Activated CD4-positive, alpha-beta T cell treated with anti-CD3 and anti-CD28 coated beads for 36 hours (primary cell): ENCODE measurements at regions not wholly inside any gene's neighbourhood (a gene's known extent, or its start where the extent isn't known, plus 50 kb on each side); places are given as distances from the start of the nearest gene placed in this dataset.
"Not testable (repeated sequence)": the region's sequence is repeated elsewhere in the genome, so short reads cannot be mapped to it uniquely, and the experiment has no call there.

Experiments
- ATAC-seq: fragments of 200-7000 bp; cut with Tn5 transposase; one replicate; pipeline ENCODE4 v1.10.0; 2021; ENCODE audit warnings: mild to moderate bottlenecking, moderate library complexity
- CTCF ChIA-PET: fragments of 350-600 bp; sonication (Branson Sonifier 250); formaldehyde crosslinking; loops from one replicate; lab custom pipeline; 2021; ENCODE audit warnings: antibody characterized with exemption; lab: Charles Lee
- POLR2A ChIA-PET: fragments of 350-600 bp; sonication (Branson Sonifier 250); formaldehyde crosslinking; loops from one replicate; lab custom pipeline; 2021; ENCODE audit warnings: antibody characterized with exemption, inconsistent platforms; lab: Charles Lee
- DNase-seq: peaks from one replicate; pipeline ENCODE4 v3.0.0-alpha.2; 2020
- H3K27ac Mint-ChIP-seq: one replicate; pipeline ENCODE4 v1.8.0; 2021; ENCODE audit warnings: mixed read lengths
- H3K27me3 Mint-ChIP-seq: one replicate; pipeline ENCODE4 v1.8.0; 2021; ENCODE audit warnings: mixed read lengths
- H3K36me3 Mint-ChIP-seq: one replicate; pipeline ENCODE4 v1.8.0; 2021; ENCODE audit warnings: low read depth, mixed read lengths
- H3K4me1 Mint-ChIP-seq: one replicate; pipeline ENCODE4 v1.8.0; 2021; ENCODE audit warnings: mixed read lengths
- H3K4me3 Mint-ChIP-seq: one replicate; pipeline ENCODE4 v1.8.0; 2021; ENCODE audit warnings: mild to moderate bottlenecking, moderate library complexity, mixed read lengths
- H3K9me3 Mint-ChIP-seq: one replicate; pipeline ENCODE4 v1.8.0; 2021; ENCODE audit warnings: low read depth, mixed read lengths
- intact Hi-C, 2 experiments: fragments of 100-400 bp; cut with DNase I in 1 of 2; cut with micrococcal nuclease in 1 of 2; formaldehyde crosslinking; loops; one replicate each; pipeline versions ENCODE4 v1.14.2 to v1.15.1; 2022 to 2024; cut with DNase I, micrococcal nuclease

GRCh38 chr14:106663805-106664410 lies 1137.5 kb downstream of the TMEM121 start:
- peaks cover 23% of the 10 kb centered on the region for H3K4me1 Mint-ChIP-seq
- not testable (repeated sequence) for H3K9me3 Mint-ChIP-seq, H3K27me3 Mint-ChIP-seq, H3K4me3 Mint-ChIP-seq, H3K36me3 Mint-ChIP-seq
- DNase-seq: peak; percentile 87
- ATAC-seq: peak; percentile 77
- peak overlapping the region; percentile 66 for H3K27ac Mint-ChIP-seq
- ChIA-PET CTCF (interaction anchor here (0.6 to 7.3 kb wide), 24 partner anchors 11 to 247 kb away, joined by 3 to 106 read pairs (median 4); no protein-coding TSS in a partner anchor), POLR2A (interaction anchor here (0.6 kb wide), 1 partner anchor 16 kb away, joined by 3 read pairs; no protein-coding TSS in a partner anchor)
- intact Hi-C loops: loop anchor here in 1 of 2 experiments (1.0 to 5.0 kb wide), 2 partner anchors 27 to 247 kb away; no protein-coding TSS in a partner anchor

GRCh38 chr14:106665814-106666213 lies 1139.4 kb downstream of the TMEM121 start:
- H3K27me3 Mint-ChIP-seq: peaks cover 4% of the 10 kb centered on the region
- peak; percentile 75 for DNase-seq
- no peak for ATAC-seq

GRCh38 chr14:106666341-106666740 lies 1140.0 kb downstream of the TMEM121 start:
- Mint-ChIP-seq H3K4me1 (peaks cover 23% of the 10 kb centered on the region), H3K36me3 (no peaks in the 10 kb centered on the region), H3K27ac (no peak overlapping the region), H3K9me3 (peaks cover 2% of the 10 kb centered on the region), H3K4me3 (no peak overlapping the region), H3K27me3 (peaks cover 6% of the 10 kb centered on the region)
- ATAC-seq (no peak), DNase-seq (no peak)
- CTCF ChIA-PET: interaction anchor here (0.8 to 7.3 kb wide), 5 partner anchors 10 to 248 kb away, joined by 3 to 106 read pairs (median 6); no protein-coding TSS in a partner anchor
- intact Hi-C loops: no loop called here
- POLR2A ChIA-PET: no interaction called here

More at GRCh38 chr14:106665814-106666213, 1139.4 kb downstream of the TMEM121 start:
- intact Hi-C loops: no loop called here
- H3K9me3 Mint-ChIP-seq: peaks cover 2% of the 10 kb centered on the region
- H3K27ac Mint-ChIP-seq: no peak overlapping the region
- no peaks in the 10 kb centered on the region for H3K36me3 Mint-ChIP-seq
- POLR2A ChIA-PET: no interaction called here
- H3K4me1 Mint-ChIP-seq: peaks cover 23% of the 10 kb centered on the region
- CTCF ChIA-PET: interaction anchor here (0.8 to 7.3 kb wide), 8 partner anchors 9 to 165 kb away, joined by 3 to 106 read pairs (median 7); no protein-coding TSS in a partner anchor
- no peak overlapping the region for H3K4me3 Mint-ChIP-seq

- Mint-ChIP-seq H3K36me3 (no peaks in the 10 kb centered on the region), H3K4me3 (no peak overlapping the region), H3K27me3 (peaks cover 9% of the 10 kb centered on the region), H3K4me1 (peaks cover 12% of the 10 kb centered on the region), H3K27ac (no peak overlapping the region), H3K9me3 (no peaks in the 10 kb centered on the region)
- CTCF ChIA-PET: no interaction called here
- DNase-seq: no peak
- no peak for ATAC-seq
- POLR2A ChIA-PET: no interaction called here
- intact Hi-C loops: no loop called here
Observed at GRCh38 chr14:106670011-106670410, 1143.6 kb downstream of the TMEM121 start.

- CTCF ChIA-PET: interaction anchor here (1.0 to 10.7 kb wide), 7 partner anchors 9 to 148 kb away, joined by 3 to 106 read pairs (median 3); no protein-coding TSS in a partner anchor
- H3K36me3 Mint-ChIP-seq, POLR2A ChIA-PET, H3K9me3 Mint-ChIP-seq, H3K27ac Mint-ChIP-seq, H3K4me1 Mint-ChIP-seq, H3K27me3 Mint-ChIP-seq, intact Hi-C loops, ATAC-seq, DNase-seq, H3K4me3 Mint-ChIP-seq: not testable (repeated sequence)
Observed at GRCh38 chr14:106674093-106674492, 1147.7 kb downstream of the TMEM121 start.

- H3K4me3 Mint-ChIP-seq, intact Hi-C loops, H3K9me3 Mint-ChIP-seq, H3K4me1 Mint-ChIP-seq, H3K27ac Mint-ChIP-seq, H3K27me3 Mint-ChIP-seq, H3K36me3 Mint-ChIP-seq, ATAC-seq: not testable (repeated sequence)
- DNase-seq: peak; percentile 49
- ChIA-PET POLR2A (interaction anchor here (1.0 kb wide), 1 partner anchor 11 kb away, joined by 3 read pairs; no protein-coding TSS in a partner anchor), CTCF (interaction anchor here (1.0 to 10.7 kb wide), 11 partner anchors 10 to 254 kb away, joined by 3 to 106 read pairs (median 3); no protein-coding TSS in a partner anchor)
Observed at GRCh38 chr14:106674509-106675125, 1148.2 kb downstream of the TMEM121 start.

- not testable (repeated sequence) for DNase-seq, ATAC-seq, H3K9me3 Mint-ChIP-seq
Observed at GRCh38 chr14:106675716-106676115, 1149.3 kb downstream of the TMEM121 start.

GRCh38 chr14:106679776-106680175 lies 1153.4 kb downstream of the TMEM121 start:
- no peak for DNase-seq
- no peaks in the 10 kb centered on the region for H3K36me3 Mint-ChIP-seq
- POLR2A ChIA-PET: interaction anchor here (0.6 kb wide), 1 partner anchor 16 kb away, joined by 3 read pairs; no protein-coding TSS in a partner anchor

More at GRCh38 chr14:106675716-106676115, 1149.3 kb downstream of the TMEM121 start:
- intact Hi-C loops, H3K27ac Mint-ChIP-seq, H3K36me3 Mint-ChIP-seq, H3K4me3 Mint-ChIP-seq, POLR2A ChIA-PET, H3K4me1 Mint-ChIP-seq, H3K27me3 Mint-ChIP-seq: not testable (repeated sequence)
- CTCF ChIA-PET: interaction anchor here (1.1 to 10.7 kb wide), 11 partner anchors 11 to 255 kb away, joined by 3 to 106 read pairs (median 3); no protein-coding TSS in a partner anchor

GRCh38 chr14:106681161-106681560 lies 1154.8 kb downstream of the TMEM121 start:
- intact Hi-C loops: no loop called here
- Mint-ChIP-seq H3K4me1 (no peaks in the 10 kb centered on the region), H3K36me3 (no peaks in the 10 kb centered on the region), H3K9me3 (no peaks in the 10 kb centered on the region), H3K27me3 (peaks cover 4% of the 10 kb centered on the region), H3K4me3 (no peak overlapping the region), H3K27ac (no peak overlapping the region)
- ChIA-PET CTCF (interaction anchor here (1.3 to 10.7 kb wide), 2 partner anchors 10 to 16 kb away, joined by 4 to 106 read pairs; no protein-coding TSS in a partner anchor), POLR2A (no interaction called here)
- DNase-seq (no peak), ATAC-seq (no peak)

More at GRCh38 chr14:106679776-106680175, 1153.4 kb downstream of the TMEM121 start:
- Mint-ChIP-seq H3K4me1 (no peaks in the 10 kb centered on the region), H3K9me3 (no peaks in the 10 kb centered on the region), H3K27me3 (peaks cover 4% of the 10 kb centered on the region), H3K4me3 (no peak overlapping the region), H3K27ac (no peak overlapping the region)
- intact Hi-C loops: no loop called here
- CTCF ChIA-PET: interaction anchor here (0.5 to 10.7 kb wide), 8 partner anchors 8 to 22 kb away, joined by 3 to 106 read pairs (median 4); no protein-coding TSS in a partner anchor
- no peak for ATAC-seq

- DNase-seq (no peak), ATAC-seq (peak; percentile 68)
- CTCF ChIA-PET: no interaction called here
- H3K4me3 Mint-ChIP-seq: no peak overlapping the region
- no peaks in the 10 kb centered on the region for H3K9me3 Mint-ChIP-seq
- intact Hi-C loops: no loop called here
- H3K27me3 Mint-ChIP-seq: peaks cover 4% of the 10 kb centered on the region
- no peaks in the 10 kb centered on the region for H3K4me1 Mint-ChIP-seq
- H3K36me3 Mint-ChIP-seq: no peaks in the 10 kb centered on the region
- no peak overlapping the region for H3K27ac Mint-ChIP-seq
- POLR2A ChIA-PET: no interaction called here
Observed at GRCh38 chr14:106681568-106681967, 1155.2 kb downstream of the TMEM121 start.

GRCh38 chr14:106683631-106684030 lies 1157.2 kb downstream of the TMEM121 start:
- ChIA-PET POLR2A (interaction anchor here (0.6 kb wide), 1 partner anchor 71 kb away, joined by 3 read pairs; no protein-coding TSS in a partner anchor), CTCF (interaction anchor here (0.8 to 2.2 kb wide), 5 partner anchors 8 to 30 kb away, joined by 3 to 11 read pairs (median 4); no protein-coding TSS in a partner anchor)
- intact Hi-C loops: no loop called here
- Mint-ChIP-seq H3K4me1 (no peaks in the 10 kb centered on the region), H3K9me3 (no peaks in the 10 kb centered on the region), H3K27me3 (peaks cover 4% of the 10 kb centered on the region), H3K36me3 (no peaks in the 10 kb centered on the region), H3K27ac (no peak overlapping the region), H3K4me3 (no peak overlapping the region)
- DNase-seq (no peak), ATAC-seq (no peak)
